ENCODE measurements at regions not wholly inside any gene's neighbourhood (a gene's known extent, or its start where the extent isn't known, plus 50 kb on each side); places are given as distances from the start of the nearest gene placed in this dataset.

GRCh38 chr6:6843777-6844176 is 255.3 kb downstream of the LY86 start:
- no peak for DNase-seq

GRCh38 chr6:6844530-6844929 is 256.0 kb downstream of the LY86 start:
- DNase-seq = no peak

GRCh38 chr6:6845603-6846002 is 257.1 kb downstream of the LY86 start:
- no peak for DNase-seq

GRCh38 chr6:6847591-6847990 is 259.1 kb downstream of the LY86 start:
- no peak for DNase-seq

- no peak for DNase-seq
Measured at GRCh38 chr6:6851059-6851948, 256.5 kb upstream of the RREB1 start.

- DNase-seq = no peak
Measured at GRCh38 chr6:6851949-6852261, 255.9 kb upstream of the RREB1 start.

- peak; percentile 46 for DNase-seq
Measured at GRCh38 chr6:6856538-6857523, 250.9 kb upstream of the RREB1 start.

GRCh38 chr6:6857528-6857927 is 250.2 kb upstream of the RREB1 start:
- no peak for DNase-seq

GRCh38 chr6:6858533-6858982 is 249.2 kb upstream of the RREB1 start:
- no peak for DNase-seq

- DNase-seq = no peak
Measured at GRCh38 chr6:6859105-6859504, 248.7 kb upstream of the RREB1 start.

- DNase-seq = no peak
Measured at GRCh38 chr6:6859722-6860121, 248.0 kb upstream of the RREB1 start.

GRCh38 chr6:6860863-6861262 is 246.9 kb upstream of the RREB1 start:
- no peak for DNase-seq

GRCh38 chr6:6861351-6861894 is 246.3 kb upstream of the RREB1 start:
- DNase-seq = no peak

GRCh38 chr6:6861995-6862394 is 245.8 kb upstream of the RREB1 start:
- DNase-seq = no peak

GRCh38 chr6:6863970-6864639 is 243.7 kb upstream of the RREB1 start:
- no peak for DNase-seq

GRCh38 chr6:6865611-6866010 is 242.2 kb upstream of the RREB1 start:
- no peak for DNase-seq

- DNase-seq = no peak
Measured at GRCh38 chr6:6866656-6867403, 240.9 kb upstream of the RREB1 start.

GRCh38 chr6:6867404-6867799 is 240.4 kb upstream of the RREB1 start:
- DNase-seq = no peak

GRCh38 chr6:6869094-6869493 is 238.7 kb upstream of the RREB1 start:
- no peak for DNase-seq

GRCh38 chr6:6870921-6871320 is 236.8 kb upstream of the RREB1 start:
- no peak for DNase-seq

- DNase-seq = no peak
Measured at GRCh38 chr6:6872459-6873344, 235.1 kb upstream of the RREB1 start.
